Esophagus muscularis mucosa (tissue), 4 donors: ENCODE measurements at regions not wholly inside any gene's neighbourhood (a gene's known extent, or its start where the extent isn't known, plus 50 kb on each side); places are given as distances from the start of the nearest gene placed in this dataset.
A peak's percentile ranks its signal among the peaks of the same experiment; 100 is the strongest.

Experiments used
- DNase-seq: peaks from one replicate; pipeline ENCODE4 v3.0.0-alpha.2; 2017; ENCODE audit errors: extremely low spot score
- H3K27ac ChIP-seq, 4 donors: fragments of 200-600 bp; sonication (generic); replicated peaks in 1 of 4; 1 replicate in 3 of 4; 2 replicates in 1 of 4; pipeline ENCODE4 v1.5.1; 2016 to 2019; ENCODE audit warnings: mild to moderate bottlenecking in 1 of 4
- H3K27me3 ChIP-seq, 4 donors: fragments of 200-600 bp; sonication (generic); one replicate each; pipeline versions ENCODE4 v1.5.1 to v1.6.0; 2016 to 2019
- H3K36me3 ChIP-seq, 4 donors: fragments of 200-600 bp; sonication (generic); one replicate each; pipeline ENCODE4 v1.5.1; 2016 to 2019
- H3K4me1 ChIP-seq, 4 donors: fragments of 200-600 bp; sonication (generic); one replicate each; pipeline ENCODE4 v1.5.1; 2016 to 2019
- H3K4me3 ChIP-seq, 4 donors: fragments of 200-600 bp; sonication (generic); 1 replicate in 2 of 4; 2 replicates in 2 of 4; pipeline ENCODE4 v1.5.1; 2016 to 2019; ENCODE audit warnings: mild to moderate bottlenecking in 4 of 4, moderate library complexity in 1 of 4
- H3K9me3 ChIP-seq, 4 donors: fragments of 200-600 bp; sonication (generic); 1 replicate in 3 of 4; 2 replicates in 1 of 4; pipeline ENCODE4 v1.5.1; 2016 to 2019
- EP300 ChIP-seq: sonication (generic); formaldehyde crosslinking; IDR thresholded peaks from one replicate; pipeline ENCODE4 v1.6.1; 2017; ENCODE audit warnings: antibody characterized with exemption
- POLR2A ChIP-seq: fragments of 450-650 bp; IDR thresholded peaks from one replicate; pipeline ENCODE4 v1.6.1; 2017; ENCODE audit warnings: antibody characterized with exemption, moderate library complexity, mild to moderate bottlenecking, low read depth
- POLR2AphosphoS5 ChIP-seq, 2 donors: sonication (generic); formaldehyde crosslinking; IDR thresholded peaks; one replicate each; pipeline ENCODE4 v1.6.1; 2017; ENCODE audit warnings: antibody characterized with exemption in 2 of 2
- WGBS: methylation state at CpG from one replicate; pipeline ENCODE4 v1.1.5; 2018; 5-methylcytosine and 5-hydroxymethylcytosine counted together
- intact Hi-C: fragments of 100-400 bp; cut with DNase I; formaldehyde crosslinking; loops from one replicate; pipeline ENCODE4 v1.15.1; 2023
- TF ChIP-seq, protein P1 (sequence below), 3 experiments: fragments of 200-600 bp in 2 of 3; fragments of 450-650 bp in 1 of 3; sonication (generic) in 2 of 3; IDR thresholded peaks; one replicate each; pipeline ENCODE4 v1.5.1; 2017 to 2019; ENCODE audit warnings: antibody characterized with exemption in 3 of 3, mild to moderate bottlenecking in 2 of 3, moderate library complexity in 1 of 3

DNA sequence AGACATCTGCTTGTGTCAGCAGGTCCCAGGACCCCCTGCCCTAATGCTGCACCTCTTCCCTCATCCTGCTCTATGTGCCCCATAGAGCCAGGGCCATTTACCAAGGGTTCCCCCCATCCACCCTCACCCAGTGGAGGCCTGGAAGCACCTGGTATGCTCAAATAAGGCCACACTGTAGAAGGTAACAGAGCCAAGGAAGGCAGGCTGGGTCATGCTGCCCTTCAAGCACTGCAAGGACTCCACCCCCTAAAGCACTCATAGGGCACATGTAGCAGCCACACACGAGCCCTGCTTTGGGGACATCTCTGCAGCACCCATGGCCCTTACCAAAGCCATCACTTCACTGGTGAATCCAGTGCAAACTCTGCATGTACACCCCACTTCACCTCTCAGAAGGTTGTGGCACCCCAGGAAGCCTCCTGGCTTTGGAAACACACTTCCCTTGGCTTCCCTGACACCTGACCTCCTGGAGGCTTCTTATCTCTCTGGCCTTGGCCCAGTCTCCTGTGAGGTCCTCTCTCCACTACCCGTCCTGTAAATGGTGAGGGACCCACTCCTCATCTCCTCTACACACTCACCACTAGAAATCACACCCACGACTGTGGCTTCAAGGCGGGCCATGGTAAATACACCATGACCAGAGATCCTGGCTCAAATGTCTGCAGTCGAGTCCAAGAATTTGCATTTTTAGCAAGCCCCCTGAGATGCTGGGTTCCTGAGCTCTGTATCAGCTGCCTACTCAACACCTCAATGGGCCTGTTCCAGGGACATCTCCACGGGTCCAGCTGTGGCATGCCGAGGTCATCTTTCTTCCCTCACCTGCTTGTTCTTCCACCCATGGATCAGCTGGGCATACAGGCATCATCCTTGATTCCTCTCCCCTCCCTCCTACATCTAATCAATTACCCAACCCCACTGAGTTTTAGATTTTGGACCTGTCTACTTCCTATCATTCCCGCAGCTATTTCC, 80.9 kb upstream of the DOCK9 start:
- intact Hi-C loops = no loop called here
- DNase-seq = no peak
- H3K27ac ChIP-seq = peak overlapping the region; percentile 75 to 83 (median 80)
- H3K36me3 ChIP-seq = no peaks in the 10 kb centered on the region
- peaks cover 54 to 100% (median 99%) of the 10 kb centered on the region in 4 donors for H3K4me1 ChIP-seq
- TF ChIP-seq POLR2A = no peak
- TF ChIP-seq EP300 = no peak
- TF ChIP-seq, protein P1, sequence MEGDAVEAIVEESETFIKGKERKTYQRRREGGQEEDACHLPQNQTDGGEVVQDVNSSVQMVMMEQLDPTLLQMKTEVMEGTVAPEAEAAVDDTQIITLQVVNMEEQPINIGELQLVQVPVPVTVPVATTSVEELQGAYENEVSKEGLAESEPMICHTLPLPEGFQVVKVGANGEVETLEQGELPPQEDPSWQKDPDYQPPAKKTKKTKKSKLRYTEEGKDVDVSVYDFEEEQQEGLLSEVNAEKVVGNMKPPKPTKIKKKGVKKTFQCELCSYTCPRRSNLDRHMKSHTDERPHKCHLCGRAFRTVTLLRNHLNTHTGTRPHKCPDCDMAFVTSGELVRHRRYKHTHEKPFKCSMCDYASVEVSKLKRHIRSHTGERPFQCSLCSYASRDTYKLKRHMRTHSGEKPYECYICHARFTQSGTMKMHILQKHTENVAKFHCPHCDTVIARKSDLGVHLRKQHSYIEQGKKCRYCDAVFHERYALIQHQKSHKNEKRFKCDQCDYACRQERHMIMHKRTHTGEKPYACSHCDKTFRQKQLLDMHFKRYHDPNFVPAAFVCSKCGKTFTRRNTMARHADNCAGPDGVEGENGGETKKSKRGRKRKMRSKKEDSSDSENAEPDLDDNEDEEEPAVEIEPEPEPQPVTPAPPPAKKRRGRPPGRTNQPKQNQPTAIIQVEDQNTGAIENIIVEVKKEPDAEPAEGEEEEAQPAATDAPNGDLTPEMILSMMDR (IDR thresholded peaks at IDR 0.05) = no peak
- no peak for TF ChIP-seq POLR2AphosphoS5 (IDR thresholded peaks at IDR 0.05)
- H3K9me3 ChIP-seq = no peaks in the 10 kb centered on the region
- WGBS = 79% methylated on average over 7 of the region's 8 CpGs
- no peak overlapping the region for H3K4me3 ChIP-seq
- no peaks in the 10 kb centered on the region for H3K27me3 ChIP-seq

DNA sequence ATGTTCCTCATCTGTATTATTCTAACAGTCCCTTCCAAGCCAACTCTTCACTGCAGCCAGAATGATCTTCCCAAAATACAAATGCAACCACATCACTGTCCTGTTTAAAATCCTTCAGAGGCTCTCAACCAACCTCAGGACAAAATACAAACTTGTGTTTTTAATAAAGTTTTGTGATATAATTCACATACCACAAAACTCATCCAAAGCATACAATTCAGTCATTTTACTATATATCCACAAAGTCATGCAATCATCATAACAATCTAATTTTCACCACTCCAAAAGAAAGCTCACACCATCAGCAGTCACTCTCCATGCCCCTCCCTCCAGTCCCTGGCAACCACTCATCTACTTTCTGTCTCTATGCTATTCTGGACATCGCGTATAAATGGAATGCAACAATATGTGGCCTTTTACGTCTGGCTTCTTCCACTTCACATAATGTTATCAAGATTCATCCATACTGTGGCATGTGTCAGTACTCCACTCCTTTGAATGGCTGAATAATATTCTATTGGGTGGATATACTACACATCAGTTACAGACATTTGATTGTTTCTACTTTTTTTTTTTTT, 81.7 kb upstream of the DOCK9 start:
- Histone ChIP-seq H3K27ac (peak overlapping the region; percentile 75 to 83 (median 80)), H3K27me3 (no peaks in the 10 kb centered on the region), H3K36me3 (no peaks in the 10 kb centered on the region), H3K4me1 (peaks cover 54 to 100% (median 99%) of the 10 kb centered on the region in 4 donors), H3K4me3 (no peak overlapping the region), H3K9me3 (no peaks in the 10 kb centered on the region)
- intact Hi-C loops = no loop called here
- no peak for DNase-seq
- TF ChIP-seq, protein P1 (IDR thresholded peaks at IDR 0.05) = no peak
- TF ChIP-seq POLR2A = no peak
- TF ChIP-seq EP300 = no peak
- TF ChIP-seq POLR2AphosphoS5 (IDR thresholded peaks at IDR 0.05) = no peak
- 52% methylated on average over 3 of the region's 3 CpGs for WGBS

DNA sequence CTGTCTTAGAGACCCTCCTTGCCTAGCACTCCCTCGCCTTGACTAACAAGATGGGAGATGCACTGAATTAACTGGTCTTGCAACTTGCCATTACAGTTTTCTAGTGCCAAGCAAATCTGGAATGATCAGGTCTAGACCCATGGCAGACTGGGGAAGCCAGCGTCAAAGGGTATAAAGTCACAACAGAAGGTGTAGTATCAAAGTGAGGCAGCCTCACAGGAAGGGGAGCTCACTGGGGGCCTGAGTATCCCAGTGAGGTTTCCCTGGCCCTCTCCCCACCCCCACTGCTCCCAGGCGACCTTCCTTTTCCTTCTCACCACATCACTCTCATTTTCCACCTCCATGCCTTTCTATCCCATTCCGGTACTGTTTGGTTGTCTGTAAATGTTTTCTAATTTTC, 83.5 kb upstream of the DOCK9 start:
- no peaks in the 10 kb centered on the region for H3K36me3 ChIP-seq
- H3K27me3 ChIP-seq = no peaks in the 10 kb centered on the region
- intact Hi-C loops = no loop called here
- no peaks in the 10 kb centered on the region for H3K9me3 ChIP-seq
- DNase-seq = no peak
- no peak overlapping the region for H3K4me3 ChIP-seq
- H3K4me1 ChIP-seq = peaks cover 37 to 100% (median 98%) of the 10 kb centered on the region in 4 donors
- TF ChIP-seq EP300 = no peak
- TF ChIP-seq, protein P1 (IDR thresholded peaks at IDR 0.05) = no peak
- TF ChIP-seq POLR2AphosphoS5 (IDR thresholded peaks at IDR 0.05) = no peak
- TF ChIP-seq POLR2A = no peak
- 73% methylated on average over 4 of the region's 4 CpGs for WGBS
- H3K27ac ChIP-seq = peak overlapping the region; percentile 75 to 83 (median 80)

DNA sequence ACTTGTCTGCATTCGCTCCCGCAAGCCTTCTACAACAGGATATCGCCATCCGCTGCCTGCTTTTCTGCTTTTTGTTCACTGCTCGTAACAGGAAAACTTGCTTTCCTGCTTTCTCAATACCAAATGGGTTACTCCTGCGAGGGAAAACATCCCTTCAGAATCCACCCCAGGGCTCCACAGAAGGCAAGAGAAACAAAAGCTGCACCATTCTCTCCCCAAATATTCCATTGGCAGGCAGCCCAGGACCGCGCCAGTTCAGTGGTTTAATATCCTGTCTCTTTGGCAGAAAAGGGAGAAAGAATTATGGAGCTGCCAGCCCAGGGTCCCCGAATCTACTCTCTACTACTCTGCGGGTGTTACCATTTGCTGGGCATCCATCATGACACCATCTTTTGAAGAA, 84.7 kb upstream of the DOCK9 start:
- no peaks in the 10 kb centered on the region for H3K27me3 ChIP-seq

DNA sequence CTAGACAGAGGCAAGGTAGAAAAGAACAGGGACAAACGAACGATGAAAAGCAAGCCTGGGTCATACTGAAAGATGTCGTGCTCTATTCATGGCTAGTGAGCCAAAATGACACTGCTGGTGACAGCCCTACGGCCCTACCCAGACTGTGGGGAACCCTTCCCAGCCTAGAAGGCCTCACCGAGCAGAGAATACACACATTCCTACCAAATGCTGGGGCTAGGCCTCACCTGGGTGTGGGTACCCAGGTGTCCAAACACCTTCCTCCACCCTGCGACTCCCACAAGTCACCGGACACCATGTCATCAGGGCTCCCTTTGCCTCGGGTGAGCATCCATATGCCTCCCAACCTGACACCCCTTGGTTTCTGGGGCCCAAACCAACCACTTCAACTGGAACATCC, 85.3 kb upstream of the DOCK9 start:
- Histone ChIP-seq H3K4me1 (peaks cover 26 to 100% (median 98%) of the 10 kb centered on the region in 4 donors), H3K27me3 (no peaks in the 10 kb centered on the region), H3K27ac (peak overlapping the region; percentile 75 to 83 (median 80)), H3K9me3 (no peaks in the 10 kb centered on the region), H3K36me3 (no peaks in the 10 kb centered on the region), H3K4me3 (peak overlapping the region in 1 of 4 donors; percentile 33)
- 80% methylated on average over 8 of the region's 8 CpGs for WGBS
- DNase-seq = no peak
- no peak for TF ChIP-seq EP300
- no peak for TF ChIP-seq POLR2AphosphoS5 (IDR thresholded peaks at IDR 0.05)
- TF ChIP-seq, protein P1 (IDR thresholded peaks at IDR 0.05) = no peak
- TF ChIP-seq POLR2A = no peak
- intact Hi-C loops = no loop called here

More for the DNA sequence above, 84.7 kb upstream of the DOCK9 start:
- TF ChIP-seq EP300 = no peak
- TF ChIP-seq POLR2AphosphoS5 (IDR thresholded peaks at IDR 0.05) = peak in 1 of 2 donors; percentile 6
- Histone ChIP-seq H3K4me3 (peak overlapping the region; percentile 18 to 35 (median 28)), H3K4me1 (peaks cover 26 to 100% (median 98%) of the 10 kb centered on the region in 4 donors), H3K27ac (peak overlapping the region; percentile 75 to 83 (median 80)), H3K9me3 (no peaks in the 10 kb centered on the region), H3K36me3 (no peaks in the 10 kb centered on the region)
- 29% methylated on average over 10 of the region's 10 CpGs for WGBS
- intact Hi-C loops = no loop called here
- DNase-seq = no peak
